Naive thymus-derived CD4-positive, alpha-beta T cell (primary cell): ENCODE measurements at regions not wholly inside any gene's neighbourhood (a gene's known extent, or its start where the extent isn't known, plus 50 kb on each side); places are given as distances from the start of the nearest gene placed in this dataset.

ENCODE experiments used
- ATAC-seq: fragments of 150-1000 bp; cut with Tn5 transposase; 2 replicates; pipeline ENCODE4 v1.10.0; 2021; ENCODE audit warnings: mild to moderate bottlenecking, moderate library complexity
- CTCF ChIA-PET: fragments of 350-600 bp; sonication (Branson Sonifier 250); formaldehyde crosslinking; loops from one replicate; lab custom pipeline; 2021; ENCODE audit warnings: antibody characterized with exemption; lab: Charles Lee
- POLR2A ChIA-PET: fragments of 350-600 bp; sonication (Branson Sonifier 250); formaldehyde crosslinking; loops from one replicate; lab custom pipeline; 2021; ENCODE audit warnings: antibody characterized with exemption, inconsistent platforms; lab: Charles Lee
- DNase-seq, 9 donors: peaks; one replicate each; pipeline versions ENCODE4 v3.0.0 to v3.0.0-alpha.2; 2020 to 2022; ENCODE audit warnings: mixed read lengths in 1 of 9
- H3K27ac ChIP-seq: one replicate; pipeline ENCODE4 v1.7.0; 2013; ENCODE audit warnings: mild to moderate bottlenecking, low read depth, low read length, moderate library complexity
- H3K27me3 ChIP-seq, 2 donors: one replicate each; pipeline ENCODE4 v1.7.0; 2013; ENCODE audit warnings: low read length in 2 of 2, mild to moderate bottlenecking in 2 of 2, moderate library complexity in 2 of 2; ENCODE audit not compliant: control insufficient read depth in 2 of 2, insufficient read depth in 2 of 2
- H3K36me3 ChIP-seq, 3 experiments: 1 replicate in 2 of 3; 2 replicates in 1 of 3; pipeline ENCODE4 v1.7.0; 2013; ENCODE audit warnings: low read length in 3 of 3, mild to moderate bottlenecking in 3 of 3, moderate library complexity in 1 of 3; ENCODE audit not compliant: insufficient read depth in 3 of 3, control insufficient read depth in 2 of 3
- H3K4me1 ChIP-seq, 2 donors: one replicate each; pipeline ENCODE4 v1.7.0; 2013; ENCODE audit warnings: low read length in 2 of 2, mild to moderate bottlenecking in 2 of 2, moderate library complexity in 1 of 2; ENCODE audit not compliant: control insufficient read depth in 2 of 2, insufficient read depth in 2 of 2
- H3K4me3 ChIP-seq: 2 replicates; pipeline ENCODE4 v1.7.0; 2013; ENCODE audit warnings: mild to moderate bottlenecking, low read length
- H3K9me3 ChIP-seq, 3 experiments: 1 replicate in 2 of 3; 2 replicates in 1 of 3; pipeline ENCODE4 v1.7.0; 2013; ENCODE audit warnings: low read length in 3 of 3; ENCODE audit not compliant: control insufficient read depth in 2 of 3
- H3K27ac Mint-ChIP-seq, 9 donors: one replicate each; pipeline ENCODE4 v1.8.0; 2020 to 2022; ENCODE audit warnings: mixed read lengths in 9 of 9, mild to moderate bottlenecking in 8 of 9, moderate library complexity in 5 of 9, inconsistent platforms in 2 of 9
- H3K27me3 Mint-ChIP-seq, 5 donors: one replicate each; pipeline ENCODE4 v1.8.0; 2021 to 2022; ENCODE audit warnings: mixed read lengths in 5 of 5, mild to moderate bottlenecking in 1 of 5
- H3K36me3 Mint-ChIP-seq, 5 donors: one replicate each; pipeline ENCODE4 v1.8.0; 2020 to 2022; ENCODE audit warnings: mixed read lengths in 5 of 5, mild to moderate bottlenecking in 3 of 5, inconsistent platforms in 1 of 5
- H3K4me1 Mint-ChIP-seq, 7 donors: one replicate each; pipeline ENCODE4 v1.8.0; 2020 to 2022; ENCODE audit warnings: mixed read lengths in 7 of 7, mild to moderate bottlenecking in 3 of 7, inconsistent platforms in 1 of 7
- H3K4me3 Mint-ChIP-seq, 10 donors: one replicate each; pipeline ENCODE4 v1.8.0; 2020 to 2022; ENCODE audit warnings: mild to moderate bottlenecking in 10 of 10, mixed read lengths in 10 of 10, moderate library complexity in 6 of 10, inconsistent platforms in 2 of 10
- H3K9me3 Mint-ChIP-seq, 11 donors: one replicate each; pipeline ENCODE4 v1.8.0; 2020 to 2022; ENCODE audit warnings: mixed read lengths in 11 of 11, mild to moderate bottlenecking in 4 of 11, inconsistent platforms in 1 of 11, moderate library complexity in 1 of 11
- intact Hi-C, 2 donors: fragments of 100-400 bp; cut with micrococcal nuclease; formaldehyde crosslinking; loops; one replicate each; pipeline ENCODE4 v1.15.1; 2023

- Histone ChIP-seq H3K9me3 (peaks cover 0 to 14% (median 0%) of the 10 kb centered on the region in 3 experiments), H3K36me3 (no peaks in the 10 kb centered on the region), H3K27me3 (no peaks in the 10 kb centered on the region), H3K4me1 (no peaks in the 10 kb centered on the region), H3K27ac (no peak overlapping the region), H3K4me3 (no peak overlapping the region)
- Mint-ChIP-seq H3K27me3 (no peaks in the 10 kb centered on the region), H3K9me3 (peaks cover 11 to 52% (median 23%) of the 10 kb centered on the region in 11 donors), H3K27ac (no peak overlapping the region), H3K4me1 (no peaks in the 10 kb centered on the region), H3K4me3 (no peak overlapping the region), H3K36me3 (peaks cover 0 to 3% (median 0%) of the 10 kb centered on the region in 5 donors)
- ATAC-seq (no peak), DNase-seq (no peak)
- intact Hi-C loops, result no loop called here
- POLR2A ChIA-PET, result no interaction called here
- CTCF ChIA-PET, result no interaction called here
Observed at GRCh38 chr7:67675971-67676370, 679.3 kb downstream of the TYW1 start.

GRCh38 chr7:67678419-67678818, 681.8 kb downstream of the TYW1 start:
- Histone ChIP-seq H3K4me3 (no peak overlapping the region), H3K4me1 (no peaks in the 10 kb centered on the region), H3K36me3 (no peaks in the 10 kb centered on the region), H3K27me3 (no peaks in the 10 kb centered on the region), H3K9me3 (peaks cover 0 to 6% (median 0%) of the 10 kb centered on the region in 3 experiments), H3K27ac (no peak overlapping the region)
- H3K4me3 Mint-ChIP-seq, result no peak overlapping the region
- ATAC-seq (no peak), DNase-seq (no peak)
- H3K27me3 Mint-ChIP-seq, result no peaks in the 10 kb centered on the region
- peaks cover 0 to 3% (median 0%) of the 10 kb centered on the region in 5 donors for H3K36me3 Mint-ChIP-seq
- ChIA-PET POLR2A (no interaction called here), CTCF (no interaction called here)
- H3K27ac Mint-ChIP-seq, result no peak overlapping the region
- H3K4me1 Mint-ChIP-seq, result no peaks in the 10 kb centered on the region
- intact Hi-C loops, result no loop called here
- H3K9me3 Mint-ChIP-seq, result peaks cover 3 to 42% (median 19%) of the 10 kb centered on the region in 11 donors

- Histone ChIP-seq H3K4me3 (no peak overlapping the region), H3K36me3 (no peaks in the 10 kb centered on the region), H3K27me3 (no peaks in the 10 kb centered on the region), H3K9me3 (no peaks in the 10 kb centered on the region), H3K27ac (no peak overlapping the region), H3K4me1 (no peaks in the 10 kb centered on the region)
- Mint-ChIP-seq H3K9me3 (peaks cover 0 to 24% (median 12%) of the 10 kb centered on the region in 11 donors), H3K27me3 (no peaks in the 10 kb centered on the region), H3K36me3 (peaks cover 0 to 3% (median 0%) of the 10 kb centered on the region in 5 donors), H3K4me1 (no peaks in the 10 kb centered on the region), H3K27ac (no peak overlapping the region), H3K4me3 (no peak overlapping the region)
- intact Hi-C loops, result no loop called here
- POLR2A ChIA-PET, result no interaction called here
- ATAC-seq (no peak), DNase-seq (no peak)
- CTCF ChIA-PET, result no interaction called here
Observed at GRCh38 chr7:67683628-67684027, 687.0 kb downstream of the TYW1 start.

GRCh38 chr7:67690700-67691099, 694.1 kb downstream of the TYW1 start:
- Histone ChIP-seq H3K27me3 (no peaks in the 10 kb centered on the region), H3K27ac (no peak overlapping the region), H3K4me1 (no peaks in the 10 kb centered on the region), H3K36me3 (no peaks in the 10 kb centered on the region), H3K9me3 (no peaks in the 10 kb centered on the region), H3K4me3 (no peak overlapping the region)
- Mint-ChIP-seq H3K4me3 (no peak overlapping the region), H3K4me1 (no peaks in the 10 kb centered on the region), H3K36me3 (no peaks in the 10 kb centered on the region), H3K27me3 (peaks cover 0 to 6% (median 0%) of the 10 kb centered on the region in 5 donors), H3K9me3 (peaks cover 0 to 28% (median 9%) of the 10 kb centered on the region in 11 donors), H3K27ac (no peak overlapping the region)
- POLR2A ChIA-PET, result no interaction called here
- no peak for ATAC-seq
- intact Hi-C loops, result no loop called here
- DNase-seq, result no peak
- CTCF ChIA-PET, result no interaction called here

- no peak for DNase-seq
- peaks cover 4 to 37% (median 11%) of the 10 kb centered on the region in 11 donors for H3K9me3 Mint-ChIP-seq
- no peaks in the 10 kb centered on the region for H3K27me3 ChIP-seq
- no peaks in the 10 kb centered on the region for H3K4me1 Mint-ChIP-seq
- no peak for ATAC-seq
- peaks cover 0 to 6% (median 5%) of the 10 kb centered on the region in 5 donors for H3K27me3 Mint-ChIP-seq
- POLR2A ChIA-PET, result no interaction called here
- H3K36me3 Mint-ChIP-seq, result no peaks in the 10 kb centered on the region
- H3K9me3 ChIP-seq, result peaks cover 0 to 3% (median 0%) of the 10 kb centered on the region in 3 experiments
- H3K4me3 Mint-ChIP-seq, result no peak overlapping the region
- no peak overlapping the region for H3K4me3 ChIP-seq
- CTCF ChIA-PET, result no interaction called here
- no peak overlapping the region for H3K27ac ChIP-seq
- no peaks in the 10 kb centered on the region for H3K36me3 ChIP-seq
- H3K4me1 ChIP-seq, result no peaks in the 10 kb centered on the region
- no peak overlapping the region for H3K27ac Mint-ChIP-seq
- intact Hi-C loops, result no loop called here
Observed at GRCh38 chr7:67692425-67692824, 695.8 kb downstream of the TYW1 start.

- no peak overlapping the region for H3K4me3 ChIP-seq
- intact Hi-C loops, result no loop called here
- DNase-seq (no peak), ATAC-seq (no peak)
- H3K27ac ChIP-seq, result no peak overlapping the region
- Mint-ChIP-seq H3K27me3 (peaks cover 0 to 6% (median 5%) of the 10 kb centered on the region in 5 donors), H3K4me1 (no peaks in the 10 kb centered on the region), H3K27ac (no peak overlapping the region), H3K36me3 (no peaks in the 10 kb centered on the region), H3K4me3 (no peak overlapping the region), H3K9me3 (peaks cover 5 to 53% (median 21%) of the 10 kb centered on the region in 11 donors)
- H3K9me3 ChIP-seq, result peaks cover 0 to 3% (median 0%) of the 10 kb centered on the region in 3 experiments
- POLR2A ChIA-PET, result no interaction called here
- H3K36me3 ChIP-seq, result no peaks in the 10 kb centered on the region
- no peaks in the 10 kb centered on the region for H3K27me3 ChIP-seq
- CTCF ChIA-PET, result no interaction called here
- H3K4me1 ChIP-seq, result no peaks in the 10 kb centered on the region
Observed at GRCh38 chr7:67696124-67696523, 699.5 kb downstream of the TYW1 start.

- Histone ChIP-seq H3K36me3 (no peaks in the 10 kb centered on the region), H3K27me3 (no peaks in the 10 kb centered on the region), H3K9me3 (peaks cover 0 to 3% (median 0%) of the 10 kb centered on the region in 3 experiments), H3K4me3 (no peak overlapping the region), H3K27ac (no peak overlapping the region), H3K4me1 (no peaks in the 10 kb centered on the region)
- intact Hi-C loops, result no loop called here
- DNase-seq (no peak), ATAC-seq (no peak)
- CTCF ChIA-PET, result no interaction called here
- H3K4me1 Mint-ChIP-seq, result no peaks in the 10 kb centered on the region
- POLR2A ChIA-PET, result no interaction called here
- no peaks in the 10 kb centered on the region for H3K36me3 Mint-ChIP-seq
- H3K4me3 Mint-ChIP-seq, result no peak overlapping the region
- peaks cover 5 to 53% (median 22%) of the 10 kb centered on the region in 11 donors for H3K9me3 Mint-ChIP-seq
- no peak overlapping the region for H3K27ac Mint-ChIP-seq
- peaks cover 0 to 6% (median 5%) of the 10 kb centered on the region in 5 donors for H3K27me3 Mint-ChIP-seq
Observed at GRCh38 chr7:67696878-67697277, 700.2 kb downstream of the TYW1 start.
